Neural progenitor cell (in vitro differentiated cells): ENCODE measurements at regions not wholly inside any gene's neighbourhood (a gene's known extent, or its start where the extent isn't known, plus 50 kb on each side); places are given as distances from the start of the nearest gene placed in this dataset.

Experiments
- CTCF ChIP-seq: fragments of 200-600 bp; sonication (generic); IDR thresholded peaks from 2 replicates; pipeline ENCODE4 v1.5.1; 2017; ENCODE audit warnings: antibody characterized with exemption, mild to moderate bottlenecking
- EZH2 ChIP-seq: fragments of 200-600 bp; sonication (generic); IDR thresholded peaks from 2 replicates; pipeline ENCODE4 v1.6.1; 2017; ENCODE audit warnings: antibody characterized with exemption, mild to moderate bottlenecking, moderate library complexity
- EZH2phosphoT487 ChIP-seq: fragments of 200-600 bp; sonication (generic); IDR thresholded peaks from 2 replicates; pipeline ENCODE4 v1.6.1; 2017; ENCODE audit warnings: antibody characterized with exemption

- TF ChIP-seq CTCF (no peak), EZH2 (no peak), EZH2phosphoT487 (no peak)
Observed at GRCh38 chr6:119436583-119436982, 87.0 kb upstream of the MAN1A1 start.
